ENCODE measurements at regions not wholly inside any gene's neighbourhood (a gene's known extent, or its start where the extent isn't known, plus 50 kb on each side); places are given as distances from the start of the nearest gene placed in this dataset.

DNA sequence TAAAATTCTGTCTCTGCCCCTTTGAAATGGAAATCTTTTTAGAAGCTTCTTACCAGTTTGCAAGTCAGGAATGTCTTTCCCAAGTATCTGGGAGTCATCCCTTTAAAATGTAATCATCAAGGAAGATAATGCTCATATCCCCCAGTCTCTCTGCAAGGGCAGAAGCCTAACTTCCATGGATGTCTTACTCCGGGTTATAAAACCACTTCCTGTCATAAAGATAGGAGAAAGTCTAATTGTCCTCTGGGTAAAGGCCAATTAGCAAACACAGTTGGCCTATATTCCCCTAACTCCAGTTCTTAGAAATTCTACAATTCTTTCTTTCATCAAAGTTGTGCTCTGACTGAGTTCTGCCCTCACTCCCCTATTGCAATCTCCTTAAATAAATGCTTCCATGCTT lies 1631.5 kb upstream of the LRRTM3 start:
- no peak for TF ChIP-seq EZH2 (IDR thresholded peaks at IDR 0.05; ENCODE audit: borderline replicate concordance, low read depth, low read length, poor library complexity, severe bottlenecking)
- TF ChIP-seq CTCF (conservative IDR thresholded peaks at IDR 0.05; ENCODE audit: low read depth, low read length) = no peak

Data from A673 (cell line).